ENCODE measurements at regions not wholly inside any gene's neighbourhood (a gene's known extent, or its start where the extent isn't known, plus 50 kb on each side); places are given as distances from the start of the nearest gene placed in this dataset.

DNA sequence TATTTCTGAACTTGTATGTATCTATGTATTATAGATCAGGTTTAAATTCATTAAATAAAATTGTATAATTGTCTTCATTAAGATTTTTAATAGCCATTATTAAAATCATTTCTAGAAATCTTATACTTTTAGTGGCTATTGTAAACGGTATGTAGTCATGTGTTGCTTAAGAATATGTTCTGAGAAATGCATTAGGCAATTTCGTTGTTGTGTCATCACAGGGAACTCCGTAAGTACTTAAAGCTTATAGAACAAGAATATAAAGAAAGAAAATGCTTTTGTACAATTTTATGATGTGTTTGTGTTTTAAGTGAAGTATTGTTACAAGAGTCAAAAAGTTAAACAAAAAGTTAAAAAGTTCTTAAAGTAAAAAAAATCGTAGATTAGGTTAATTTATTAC lies 765.8 kb downstream of the METTL4 start:
- no peak overlapping the region for H3K4me3 ChIP-seq (ENCODE audit: low read depth, low read length)

GRCh38 chr18:1806884-1807615 lies 764.3 kb downstream of the METTL4 start:
- no peak overlapping the region for H3K4me3 ChIP-seq (ENCODE audit: low read depth, low read length)
- TF ChIP-seq, protein P1, sequence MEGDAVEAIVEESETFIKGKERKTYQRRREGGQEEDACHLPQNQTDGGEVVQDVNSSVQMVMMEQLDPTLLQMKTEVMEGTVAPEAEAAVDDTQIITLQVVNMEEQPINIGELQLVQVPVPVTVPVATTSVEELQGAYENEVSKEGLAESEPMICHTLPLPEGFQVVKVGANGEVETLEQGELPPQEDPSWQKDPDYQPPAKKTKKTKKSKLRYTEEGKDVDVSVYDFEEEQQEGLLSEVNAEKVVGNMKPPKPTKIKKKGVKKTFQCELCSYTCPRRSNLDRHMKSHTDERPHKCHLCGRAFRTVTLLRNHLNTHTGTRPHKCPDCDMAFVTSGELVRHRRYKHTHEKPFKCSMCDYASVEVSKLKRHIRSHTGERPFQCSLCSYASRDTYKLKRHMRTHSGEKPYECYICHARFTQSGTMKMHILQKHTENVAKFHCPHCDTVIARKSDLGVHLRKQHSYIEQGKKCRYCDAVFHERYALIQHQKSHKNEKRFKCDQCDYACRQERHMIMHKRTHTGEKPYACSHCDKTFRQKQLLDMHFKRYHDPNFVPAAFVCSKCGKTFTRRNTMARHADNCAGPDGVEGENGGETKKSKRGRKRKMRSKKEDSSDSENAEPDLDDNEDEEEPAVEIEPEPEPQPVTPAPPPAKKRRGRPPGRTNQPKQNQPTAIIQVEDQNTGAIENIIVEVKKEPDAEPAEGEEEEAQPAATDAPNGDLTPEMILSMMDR (IDR thresholded peaks at IDR 0.05; ENCODE audit: borderline replicate concordance, insufficient read depth, low read depth, low read length), result no peak

More for the DNA sequence above, 765.8 kb downstream of the METTL4 start:
- TF ChIP-seq, protein P1 (IDR thresholded peaks at IDR 0.05; ENCODE audit: borderline replicate concordance, insufficient read depth, low read depth, low read length), result no peak

- no peak overlapping the region for H3K4me3 ChIP-seq (ENCODE audit: low read depth, low read length)
- TF ChIP-seq, protein P1 (IDR thresholded peaks at IDR 0.05; ENCODE audit: borderline replicate concordance, insufficient read depth, low read depth, low read length), result no peak
Observed at GRCh38 chr18:1811282-1811681, 760.0 kb downstream of the METTL4 start.

DNA sequence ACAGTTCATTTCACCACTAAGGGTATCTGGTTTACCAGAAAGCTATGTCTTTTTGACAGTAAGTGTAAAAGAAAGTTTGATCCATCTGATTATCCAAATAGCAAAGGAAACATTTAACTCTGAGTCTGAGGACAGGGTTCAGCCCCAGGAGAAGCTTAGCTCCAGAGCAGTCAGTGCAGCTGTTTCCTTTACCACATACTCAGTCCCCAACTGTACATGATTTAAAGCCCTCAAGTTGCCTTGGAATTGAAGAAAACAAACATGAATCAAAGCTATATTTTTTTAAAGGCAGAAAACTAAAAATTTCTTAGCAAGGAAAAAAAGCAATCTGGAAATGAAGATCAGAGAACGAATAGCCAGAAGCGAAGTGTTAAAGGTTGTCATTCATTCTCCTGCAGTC lies 746.0 kb downstream of the METTL4 start:
- TF ChIP-seq, protein P1 (IDR thresholded peaks at IDR 0.05; ENCODE audit: borderline replicate concordance, insufficient read depth, low read depth, low read length), result no peak

DNA sequence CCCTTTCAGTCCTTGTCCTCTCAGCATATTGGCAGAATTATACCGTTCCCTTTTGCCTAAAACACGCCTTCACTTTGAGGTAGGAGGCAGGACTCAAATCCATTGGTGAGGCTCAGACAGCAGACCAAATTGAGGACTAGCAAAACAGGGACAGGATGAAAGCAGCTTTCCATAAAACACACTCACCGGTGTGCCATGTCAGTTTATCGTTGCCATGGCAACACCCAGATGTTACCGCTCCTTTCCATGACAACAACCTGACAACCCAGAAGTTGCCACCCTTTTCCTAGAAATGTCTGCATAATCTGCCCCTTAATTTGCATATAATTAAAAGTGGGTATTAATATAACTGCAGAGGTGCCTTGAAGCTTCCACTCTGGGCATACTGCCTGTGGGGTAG lies 730.4 kb downstream of the METTL4 start:
- TF ChIP-seq, protein P1 (IDR thresholded peaks at IDR 0.05; ENCODE audit: borderline replicate concordance, insufficient read depth, low read depth, low read length), result no peak
- H3K4me3 ChIP-seq (ENCODE audit: low read depth, low read length), result no peak overlapping the region

More for the DNA sequence above, 746.0 kb downstream of the METTL4 start:
- no peak overlapping the region for H3K4me3 ChIP-seq (ENCODE audit: low read depth, low read length)

GRCh38 chr18:1846640-1847039 lies 724.7 kb downstream of the METTL4 start:
- H3K4me3 ChIP-seq (ENCODE audit: low read depth, low read length), result no peak overlapping the region
- TF ChIP-seq, protein P1 (IDR thresholded peaks at IDR 0.05; ENCODE audit: borderline replicate concordance, insufficient read depth, low read depth, low read length), result no peak

DNA sequence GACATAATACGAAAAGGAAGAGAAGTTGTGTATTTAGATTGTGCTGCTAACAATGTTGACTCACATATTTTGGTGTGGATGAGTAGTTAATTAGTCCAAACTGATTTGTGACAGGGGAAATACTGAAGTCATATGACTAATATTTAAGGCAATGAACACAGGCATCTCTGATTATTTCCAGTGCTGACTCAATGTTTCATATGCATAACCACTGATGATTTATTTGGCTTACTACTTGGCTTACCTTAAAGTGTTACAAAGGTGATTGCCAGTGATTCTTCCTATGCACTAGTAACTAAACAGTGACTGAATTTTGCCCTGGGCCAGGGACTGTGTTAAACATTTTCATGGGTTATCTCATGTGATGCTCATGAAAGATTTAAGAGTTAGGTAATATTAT lies 722.6 kb downstream of the METTL4 start:
- no peak overlapping the region for H3K4me3 ChIP-seq (ENCODE audit: low read depth, low read length)
- TF ChIP-seq, protein P1 (IDR thresholded peaks at IDR 0.05; ENCODE audit: borderline replicate concordance, insufficient read depth, low read depth, low read length), result no peak

All from GM12875 (cell line).